GM18508 (cell line): ENCODE measurements at regions not wholly inside any gene's neighbourhood (a gene's known extent, or its start where the extent isn't known, plus 50 kb on each side); places are given as distances from the start of the nearest gene placed in this dataset.
"Not testable (repeated sequence)": the region's sequence is repeated elsewhere in the genome, so short reads cannot be mapped to it uniquely, and the experiment has no call there.

ENCODE experiments used
- ATAC-seq: cut with Tn5 transposase; IDR thresholded peaks from one replicate; pipeline ENCODE4 v1.9.1; 2021; ENCODE audit warnings: moderate number of reproducible peaks; ENCODE audit not compliant: insufficient read depth, unreplicated experiment

DNA sequence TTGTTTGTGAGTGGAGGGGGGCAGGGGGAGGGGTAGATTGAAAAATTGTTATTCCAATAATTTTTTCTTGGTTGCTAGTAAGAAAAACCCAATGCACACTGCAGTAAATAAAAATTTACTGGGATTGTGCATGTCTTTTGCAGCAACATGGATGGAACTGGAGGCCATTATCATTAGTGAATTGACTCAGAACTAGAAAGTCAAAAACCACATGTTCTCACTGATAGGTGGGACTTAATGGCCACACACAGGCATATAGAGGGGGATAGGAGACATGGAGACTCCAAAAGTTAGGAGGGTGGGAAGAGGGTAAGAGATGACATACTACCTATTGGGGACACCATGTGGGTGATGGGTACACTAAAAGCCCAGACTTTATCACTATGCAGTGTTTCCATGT lies 67.2 kb downstream of the BUB3 start:
- ATAC-seq, result no peak

DNA sequence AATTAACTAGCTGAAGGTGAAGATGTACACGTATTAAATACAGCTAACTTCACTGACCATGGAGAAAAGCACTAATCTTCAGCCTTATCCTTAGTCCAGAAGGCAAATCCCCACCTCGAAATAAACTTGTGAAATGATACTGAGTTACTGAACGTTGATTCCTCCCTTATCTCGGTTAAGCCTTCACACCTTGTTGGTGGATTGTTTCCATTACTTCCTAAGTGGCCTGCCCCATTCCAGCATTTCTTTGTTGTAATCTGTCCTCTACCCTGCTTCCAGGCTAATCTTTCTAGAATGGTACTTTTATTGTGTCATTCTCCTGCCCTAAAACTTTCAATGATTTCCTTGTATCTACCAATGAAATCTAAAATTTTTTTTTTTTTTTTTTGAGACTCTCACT lies 68.6 kb downstream of the BUB3 start:
- no peak for ATAC-seq

DNA sequence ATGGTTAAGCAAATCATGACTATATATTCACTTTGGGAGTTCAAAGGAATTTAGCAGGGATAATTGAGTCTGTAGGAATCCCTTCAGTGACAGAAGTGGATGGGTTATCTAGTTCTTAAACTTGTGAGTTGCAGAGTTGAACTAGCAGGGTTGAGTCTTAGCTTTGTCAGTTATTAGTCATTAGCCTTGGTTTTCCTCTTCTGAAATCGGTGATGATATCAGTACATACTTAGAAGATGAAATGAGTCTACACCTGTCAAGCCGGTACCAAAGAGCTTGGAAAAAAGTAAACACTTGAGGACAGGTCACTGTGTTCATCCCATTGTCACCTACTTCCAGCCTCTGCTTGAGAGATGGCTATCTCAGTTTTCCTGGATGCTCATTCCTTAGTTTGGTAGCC lies 73.5 kb downstream of the BUB3 start:
- no peak for ATAC-seq

DNA sequence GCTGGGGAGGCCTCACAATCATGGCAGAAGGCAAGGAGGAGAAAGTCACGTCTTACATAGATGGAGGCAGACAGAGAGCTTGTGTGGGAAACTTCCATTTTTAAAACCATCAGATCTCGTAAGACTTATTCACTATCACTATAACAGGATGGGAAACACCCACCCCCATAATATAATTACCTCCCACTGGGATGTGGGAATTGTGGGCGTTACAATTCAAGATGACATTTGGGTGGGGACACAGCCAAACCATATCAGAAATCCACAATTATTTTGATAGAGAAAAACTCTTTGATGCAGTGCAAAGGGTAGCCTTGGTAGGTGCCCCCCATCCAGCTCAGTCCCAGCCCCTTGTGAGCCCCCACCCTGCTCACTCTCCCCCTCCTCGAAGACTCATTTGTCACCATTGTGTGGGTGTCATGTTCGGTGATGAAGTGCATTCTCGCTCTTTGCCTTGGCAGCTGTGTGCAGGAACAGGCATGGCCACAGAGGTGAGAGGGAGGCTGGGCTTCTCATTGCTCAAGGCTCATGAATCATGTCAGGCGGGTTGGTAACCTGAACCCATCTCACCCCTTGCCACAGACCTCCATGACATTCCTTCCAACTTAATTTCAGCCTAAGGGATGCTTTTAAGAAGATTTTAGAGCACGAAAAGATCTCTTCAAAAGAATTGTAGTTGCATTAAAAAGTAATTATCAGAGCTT lies 75.9 kb downstream of the BUB3 start:
- ATAC-seq, result no peak

DNA sequence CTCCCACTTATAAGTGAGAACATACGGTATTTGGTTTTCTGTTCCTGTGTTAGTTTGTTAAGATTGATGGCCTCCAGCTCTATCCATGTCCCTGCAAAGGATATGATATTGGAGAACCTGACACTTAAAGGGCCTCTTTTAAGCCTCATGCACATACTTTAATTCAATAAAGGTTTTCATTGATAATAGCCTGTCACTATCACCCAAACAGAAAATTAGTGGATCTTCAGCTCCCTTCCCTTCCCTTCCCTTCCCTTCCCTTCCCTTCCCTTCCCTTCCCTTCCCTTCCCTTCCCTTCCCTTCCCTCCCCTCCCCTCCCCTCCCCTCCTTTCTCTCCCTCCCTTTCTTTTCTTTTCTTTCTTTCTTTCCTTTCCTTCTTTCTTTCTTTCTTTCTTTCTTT lies 78.7 kb downstream of the BUB3 start:
- ATAC-seq, result not testable (repeated sequence)

DNA sequence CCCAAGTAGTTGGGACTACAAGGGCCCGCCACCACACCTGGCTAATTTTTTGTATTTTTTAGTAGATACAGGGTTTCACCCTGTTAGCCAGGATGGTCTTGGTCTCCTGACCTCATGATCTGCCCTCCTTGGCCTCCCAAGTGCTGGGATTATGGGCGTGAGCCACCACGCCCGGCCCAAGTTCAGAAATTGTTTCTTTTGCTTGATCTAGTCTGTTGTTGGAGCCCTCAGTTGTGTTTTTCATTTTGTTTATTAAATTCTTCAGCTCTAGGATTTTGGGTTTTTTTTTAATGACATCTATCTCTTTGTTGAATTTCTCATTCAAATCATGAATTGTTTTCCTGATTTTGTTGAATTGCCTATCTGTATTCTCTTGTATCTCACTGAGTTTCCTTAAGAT lies 80.8 kb downstream of the BUB3 start:
- ATAC-seq, result not testable (repeated sequence)

DNA sequence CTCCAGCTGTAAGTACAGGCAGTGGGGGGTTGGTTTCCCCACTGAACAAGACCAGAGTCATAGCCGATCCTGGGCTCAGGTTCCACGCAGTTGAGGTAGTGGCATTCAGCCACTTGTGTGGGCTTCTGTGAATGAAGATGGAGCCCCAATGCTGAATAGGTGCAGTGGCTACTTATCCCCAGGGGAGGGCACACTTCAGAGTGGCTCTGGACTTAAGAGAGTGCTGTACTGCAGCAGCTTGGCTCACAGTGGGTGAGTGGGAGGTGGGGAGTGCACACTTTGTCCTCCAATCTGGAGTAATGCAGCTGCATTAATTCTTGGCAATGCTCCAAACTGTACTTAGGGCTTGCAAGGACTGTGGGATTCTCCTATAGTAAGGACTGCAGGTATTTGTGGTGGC lies 81.9 kb downstream of the BUB3 start:
- ATAC-seq, result no peak

DNA sequence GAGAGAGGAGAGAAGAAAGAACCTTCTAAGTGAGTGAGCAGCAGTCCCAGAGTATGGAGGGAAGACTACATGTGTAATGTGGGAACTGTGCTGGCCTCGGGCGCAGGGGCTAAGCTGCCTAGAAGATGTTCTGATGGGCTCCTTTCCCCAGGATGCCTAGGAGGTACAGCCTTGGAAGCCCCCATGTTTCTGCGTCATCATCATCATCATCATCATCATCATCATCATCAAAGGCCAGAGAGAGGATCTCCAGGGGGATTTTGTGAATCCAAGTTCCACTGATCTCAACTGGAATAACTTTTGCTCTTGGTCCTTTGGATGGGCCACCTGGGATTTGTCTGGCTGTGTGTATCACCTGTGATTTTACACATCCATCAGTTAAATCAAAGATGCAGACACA lies 86.0 kb downstream of the BUB3 start:
- no peak for ATAC-seq

DNA sequence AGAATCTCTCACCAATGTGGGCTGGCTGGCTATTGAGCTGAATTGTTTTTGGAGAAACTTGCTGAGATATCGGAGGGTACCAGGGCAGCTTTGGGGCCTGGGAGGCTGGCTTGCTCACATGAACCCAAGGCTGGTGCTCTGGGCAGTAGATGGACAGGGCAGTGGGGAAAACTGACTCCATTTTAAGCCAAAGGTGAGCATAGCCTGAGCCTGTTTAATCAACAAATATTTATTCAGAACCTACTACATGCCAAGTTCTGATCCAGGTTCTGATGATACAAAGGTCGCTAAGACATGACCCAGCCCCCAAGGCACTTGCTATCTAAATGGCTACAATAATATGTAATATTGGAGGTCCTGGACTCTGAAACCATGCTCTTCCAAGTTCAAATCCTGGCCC lies 86.6 kb downstream of the BUB3 start:
- ATAC-seq, result no peak

DNA sequence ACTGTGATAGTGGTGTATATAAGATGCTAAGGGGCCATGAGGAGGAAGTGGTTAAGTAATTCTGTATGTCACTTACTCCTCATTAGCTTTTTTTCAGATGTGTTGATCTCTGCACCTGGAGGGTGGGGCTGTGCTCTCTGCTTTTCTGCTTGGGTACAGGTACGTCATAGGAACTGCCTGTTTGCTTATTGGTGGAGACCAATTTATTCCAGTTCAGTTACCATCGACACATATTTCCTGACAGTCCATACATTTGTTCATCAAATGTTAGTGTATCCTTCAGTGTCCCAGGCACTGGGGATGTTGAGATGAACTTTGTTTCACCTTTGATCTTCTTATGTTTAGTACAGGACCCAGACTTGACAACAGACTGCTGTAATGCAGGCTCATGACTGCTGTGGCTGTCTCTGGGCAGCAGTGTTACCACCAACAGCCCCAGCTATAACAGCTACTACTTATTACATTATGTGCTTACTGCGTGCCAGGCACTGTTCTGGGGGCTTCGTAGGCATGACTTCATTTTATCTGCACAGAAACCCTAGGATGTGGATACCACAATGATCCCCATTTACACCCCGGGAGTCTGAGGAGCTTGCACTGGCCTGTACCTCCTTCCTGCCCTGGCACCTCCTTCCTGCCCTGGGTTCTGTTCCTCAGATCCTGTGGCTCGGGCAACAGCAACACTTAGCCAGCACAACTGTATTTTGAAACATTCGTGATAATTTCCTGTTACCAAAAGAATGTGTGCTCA lies 87.4 kb downstream of the BUB3 start:
- no peak for ATAC-seq

DNA sequence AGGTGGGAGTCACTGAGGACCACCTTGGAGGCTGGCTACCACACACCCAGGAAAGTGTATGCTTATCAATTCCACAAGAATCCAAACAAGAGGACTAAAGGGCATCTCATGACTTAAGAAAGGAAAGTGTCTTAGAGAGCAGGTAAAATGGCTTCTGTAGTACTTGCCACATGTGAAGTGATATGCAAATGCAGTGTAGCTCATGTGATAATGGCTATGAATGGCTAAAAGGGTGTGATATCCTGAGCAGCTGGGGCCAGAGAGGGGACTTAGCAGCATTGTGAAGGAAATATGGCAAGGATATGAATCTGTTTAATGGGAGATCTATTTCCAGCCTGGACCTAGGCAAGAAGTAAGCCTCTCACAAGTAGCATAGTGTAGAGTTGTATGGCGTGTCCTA lies 90.5 kb downstream of the BUB3 start:
- no peak for ATAC-seq

DNA sequence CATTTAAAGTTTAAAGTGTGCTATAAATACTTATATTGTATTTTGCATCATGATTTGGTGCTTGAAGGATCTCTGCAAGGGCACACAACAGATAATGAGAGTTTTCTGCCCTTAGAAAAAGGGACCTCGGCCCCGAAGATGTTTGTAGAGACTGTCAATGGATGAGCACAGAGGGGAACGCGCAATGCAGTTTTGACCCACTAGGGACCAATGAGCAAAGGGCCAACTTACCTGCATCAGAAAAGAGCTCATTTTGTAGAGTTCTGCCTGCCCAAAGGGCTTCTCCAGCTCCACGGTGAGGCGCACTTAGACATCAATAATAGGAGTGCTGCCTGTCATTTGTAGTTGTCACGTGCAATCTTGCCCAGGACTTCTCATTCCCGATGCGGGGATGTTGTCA lies 91.1 kb downstream of the BUB3 start:
- no peak for ATAC-seq

DNA sequence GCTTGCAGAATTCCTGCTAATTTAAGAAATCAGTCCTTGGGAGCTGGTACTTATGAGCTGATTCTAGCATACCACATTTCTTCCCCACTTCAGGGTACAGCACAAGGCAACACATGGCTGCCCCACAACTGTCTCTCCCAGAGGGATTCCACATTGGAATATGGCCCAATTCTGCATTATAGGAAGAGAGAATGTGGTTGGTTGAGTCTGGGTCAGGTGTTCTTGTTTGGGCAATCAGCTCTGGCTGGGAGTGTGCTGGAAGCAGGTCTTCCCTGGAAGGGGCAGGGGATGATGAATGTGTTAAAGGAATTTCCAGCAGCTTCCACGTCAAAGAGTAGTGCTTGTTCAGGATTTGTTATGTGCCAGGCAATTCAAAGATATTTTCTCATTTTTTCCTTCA lies 95.7 kb downstream of the BUB3 start:
- no peak for ATAC-seq

DNA sequence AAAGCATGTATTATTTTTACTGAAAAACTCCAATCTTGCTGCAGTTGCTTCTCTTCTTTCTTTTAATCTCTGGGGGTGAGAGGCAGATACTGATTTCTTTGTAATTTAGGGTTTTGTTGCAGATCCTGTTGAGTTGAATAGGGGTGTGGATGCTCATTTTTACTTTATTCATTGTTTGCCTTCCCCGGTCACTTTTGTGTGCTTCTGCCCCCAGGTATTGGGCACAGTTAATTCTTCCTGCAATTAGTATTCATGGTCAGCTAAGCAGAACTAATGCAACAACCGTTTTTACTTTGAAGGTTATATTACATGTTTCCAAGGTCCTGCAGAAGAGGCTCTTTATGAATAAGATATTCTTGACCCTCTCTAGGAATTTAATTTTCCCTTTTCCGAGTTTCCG lies 96.4 kb downstream of the BUB3 start:
- ATAC-seq, result no peak

DNA sequence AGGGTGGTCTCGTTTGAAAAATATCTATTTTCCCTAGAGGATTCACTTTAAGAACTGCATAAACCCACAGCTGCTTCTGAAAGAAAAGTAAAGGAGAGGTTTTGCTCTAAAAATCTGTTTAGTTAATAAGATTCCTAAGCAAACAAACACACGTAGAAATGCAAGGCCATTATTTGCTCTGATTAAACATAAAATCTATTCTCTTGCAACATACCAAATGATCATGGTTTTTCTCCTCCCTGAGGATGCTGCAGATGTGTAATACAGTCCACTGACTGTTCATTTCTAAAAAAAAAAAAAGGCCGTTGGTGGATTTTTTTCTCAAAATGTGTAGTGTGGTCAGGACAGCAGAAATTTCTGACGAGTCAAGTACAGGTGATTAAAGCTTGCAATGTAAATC lies 98.6 kb downstream of the BUB3 start:
- ATAC-seq, result no peak

DNA sequence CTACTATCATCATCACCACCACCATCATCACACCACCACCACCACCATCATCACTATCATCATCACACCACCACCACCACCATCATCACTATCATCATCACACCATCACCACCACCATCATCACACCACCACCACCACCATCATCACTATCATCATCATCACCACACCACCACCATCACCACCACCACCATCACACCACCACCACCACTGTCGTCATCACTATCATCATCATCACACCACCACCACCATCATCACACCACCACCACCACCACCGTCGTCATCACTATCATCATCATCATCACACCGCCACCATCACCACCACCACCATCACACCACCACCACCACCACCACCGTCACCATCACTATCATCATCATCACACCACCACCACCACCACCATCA lies 100.1 kb downstream of the BUB3 start:
- not testable (repeated sequence) for ATAC-seq

DNA sequence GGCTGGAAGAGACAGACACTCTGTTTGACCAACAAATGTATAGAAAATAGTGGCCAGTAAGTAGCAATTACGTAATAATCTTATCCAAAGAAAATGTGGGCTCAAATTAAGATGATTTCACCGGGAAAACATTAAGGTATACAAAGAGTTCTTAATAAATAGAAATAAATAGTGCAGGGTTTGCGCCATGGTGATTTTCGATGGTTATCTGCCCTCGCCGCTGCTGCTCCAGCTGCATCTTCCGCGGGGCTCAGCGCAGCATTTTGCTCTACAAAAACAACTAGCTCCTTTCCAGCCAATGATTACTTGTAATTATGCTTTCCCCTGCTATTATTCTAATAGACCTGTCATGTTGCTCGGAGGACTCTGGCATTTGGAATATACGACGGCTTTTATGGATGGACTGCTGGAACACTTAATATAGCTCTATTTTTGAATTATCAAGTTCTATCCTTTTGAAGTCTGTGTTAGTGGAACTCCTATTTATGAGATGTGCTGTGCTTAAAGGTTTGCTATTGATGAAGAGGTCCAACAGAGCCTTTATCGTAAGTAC lies 103.8 kb downstream of the BUB3 start:
- no peak for ATAC-seq

DNA sequence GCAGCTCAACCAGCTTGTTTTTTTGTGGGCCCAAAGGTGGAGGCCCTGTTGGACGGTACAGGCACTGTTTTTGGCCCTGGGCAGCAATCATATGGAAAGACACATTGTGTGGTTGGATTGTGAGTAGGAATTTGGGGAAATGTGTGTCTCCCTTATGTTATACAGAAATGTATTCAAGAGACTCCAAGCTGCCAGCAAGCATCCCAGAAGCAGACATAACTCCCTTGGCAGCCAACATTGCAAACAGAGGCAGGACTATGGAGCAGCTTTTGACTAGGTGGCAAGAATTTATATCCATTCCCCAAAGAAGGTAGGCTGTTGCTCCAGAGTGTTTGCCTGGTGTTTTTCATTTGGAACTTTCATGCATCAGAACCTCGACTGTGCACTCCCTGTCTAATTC lies 104.9 kb downstream of the BUB3 start:
- ATAC-seq, result no peak

DNA sequence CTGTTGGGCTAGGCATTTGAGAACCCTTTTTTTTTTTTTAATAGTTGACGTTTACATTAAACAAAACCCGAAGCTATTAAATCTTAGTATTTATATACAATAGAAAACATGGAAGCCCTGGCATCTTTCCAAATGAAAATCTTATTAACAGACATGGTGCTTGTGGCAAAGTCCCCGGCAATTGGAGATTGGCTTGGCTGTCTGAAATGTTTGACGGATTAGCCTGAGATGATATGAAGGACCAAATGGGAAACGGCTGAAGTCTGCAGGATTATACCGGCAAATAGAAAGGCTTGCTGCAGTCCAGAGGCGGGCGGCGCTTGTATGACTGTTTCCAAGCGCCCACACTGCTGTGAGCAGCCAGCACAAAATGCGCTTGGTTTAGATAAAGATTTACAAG lies 105.6 kb downstream of the BUB3 start:
- ATAC-seq, result no peak

DNA sequence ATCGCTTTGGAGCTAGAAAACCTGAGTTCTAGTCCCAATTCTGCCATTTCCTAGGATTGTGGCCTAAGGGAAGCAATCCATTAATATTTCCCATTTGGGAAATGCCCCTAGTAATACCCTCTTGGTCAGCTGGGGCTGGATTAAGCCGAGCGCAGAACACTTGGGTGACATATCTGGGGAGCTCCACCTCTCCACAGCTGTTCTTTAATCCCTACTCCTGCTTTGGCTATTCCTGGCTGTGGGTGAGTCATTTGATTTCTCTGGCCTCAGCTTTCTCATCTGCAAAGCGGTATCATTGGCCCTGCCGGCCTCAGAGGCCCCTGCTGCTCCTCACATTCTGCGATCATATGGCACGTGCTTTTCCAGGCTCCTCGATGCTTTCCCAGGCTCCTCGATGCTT lies 108.3 kb downstream of the BUB3 start:
- no peak for ATAC-seq

DNA sequence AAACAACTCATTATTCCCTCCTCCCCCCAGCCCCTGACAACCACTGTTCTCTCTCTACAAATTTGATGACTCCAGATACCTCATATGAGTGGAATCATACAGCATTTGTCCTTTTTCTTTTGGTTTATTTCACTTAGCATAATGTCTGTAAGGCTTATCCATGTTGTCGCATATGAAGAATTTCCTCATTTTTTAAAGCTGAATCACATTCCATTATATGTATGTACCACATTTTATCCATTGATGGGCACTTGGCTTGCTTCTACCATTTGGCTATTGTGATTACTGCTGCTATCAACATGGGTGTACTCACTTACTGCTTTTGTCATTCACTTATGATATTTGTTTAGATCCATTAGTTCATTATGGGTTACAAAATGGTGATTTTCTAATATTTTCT lies 112.8 kb downstream of the BUB3 start:
- ATAC-seq, result no peak

DNA sequence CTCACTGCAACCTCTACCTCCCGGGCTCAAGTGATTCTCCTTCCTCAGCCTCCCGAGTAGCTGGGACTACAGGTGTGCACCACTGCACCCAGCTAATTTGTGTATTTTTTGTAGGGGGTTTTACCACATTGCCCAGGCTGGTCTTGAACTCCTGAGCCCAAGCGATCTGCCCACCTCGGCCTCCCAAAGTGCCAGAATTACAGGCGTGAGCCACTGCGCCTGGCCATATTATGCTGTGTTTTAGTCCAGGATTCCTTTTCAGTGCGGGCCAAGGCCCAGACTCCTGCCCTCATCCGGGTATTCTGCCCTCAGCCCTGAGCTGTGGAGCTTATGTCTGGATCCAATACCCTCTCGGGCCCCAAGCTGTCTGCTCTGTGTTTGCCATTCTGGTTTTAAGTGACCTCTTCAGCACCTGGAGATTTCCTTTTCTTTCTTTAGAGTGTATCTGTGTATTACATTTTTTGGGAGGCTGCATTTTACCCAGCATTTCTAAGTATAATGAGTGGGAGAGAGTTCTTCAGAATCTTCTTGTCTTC lies 114.9 kb downstream of the BUB3 start:
- no peak for ATAC-seq
